ENCODE measurements at regions not wholly inside any gene's neighbourhood (a gene's known extent, or its start where the extent isn't known, plus 50 kb on each side); places are given as distances from the start of the nearest gene placed in this dataset.

DNA sequence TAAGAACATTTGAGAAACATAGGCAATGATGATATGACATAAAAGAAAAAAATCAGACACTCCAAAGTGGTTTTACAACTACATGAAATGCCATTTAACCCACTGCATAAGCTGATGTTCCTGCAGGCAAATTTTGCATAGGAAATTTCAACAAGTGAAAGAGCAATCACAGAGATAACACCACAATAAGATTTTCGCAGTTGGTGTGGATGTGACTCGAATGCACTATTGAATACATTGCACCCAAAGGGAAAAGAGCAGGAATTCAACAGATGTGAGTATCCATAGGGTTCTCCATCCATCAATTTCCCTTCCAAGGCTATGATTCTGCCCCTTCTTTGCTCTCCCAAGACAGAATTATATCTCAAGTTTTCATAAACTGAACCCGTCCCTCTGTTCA is 456.1 kb downstream of the RAP2B start:
- no peak overlapping the region for H3K27ac Mint-ChIP-seq
- H3K4me3 Mint-ChIP-seq = no peak overlapping the region
- TF ChIP-seq, protein P1, sequence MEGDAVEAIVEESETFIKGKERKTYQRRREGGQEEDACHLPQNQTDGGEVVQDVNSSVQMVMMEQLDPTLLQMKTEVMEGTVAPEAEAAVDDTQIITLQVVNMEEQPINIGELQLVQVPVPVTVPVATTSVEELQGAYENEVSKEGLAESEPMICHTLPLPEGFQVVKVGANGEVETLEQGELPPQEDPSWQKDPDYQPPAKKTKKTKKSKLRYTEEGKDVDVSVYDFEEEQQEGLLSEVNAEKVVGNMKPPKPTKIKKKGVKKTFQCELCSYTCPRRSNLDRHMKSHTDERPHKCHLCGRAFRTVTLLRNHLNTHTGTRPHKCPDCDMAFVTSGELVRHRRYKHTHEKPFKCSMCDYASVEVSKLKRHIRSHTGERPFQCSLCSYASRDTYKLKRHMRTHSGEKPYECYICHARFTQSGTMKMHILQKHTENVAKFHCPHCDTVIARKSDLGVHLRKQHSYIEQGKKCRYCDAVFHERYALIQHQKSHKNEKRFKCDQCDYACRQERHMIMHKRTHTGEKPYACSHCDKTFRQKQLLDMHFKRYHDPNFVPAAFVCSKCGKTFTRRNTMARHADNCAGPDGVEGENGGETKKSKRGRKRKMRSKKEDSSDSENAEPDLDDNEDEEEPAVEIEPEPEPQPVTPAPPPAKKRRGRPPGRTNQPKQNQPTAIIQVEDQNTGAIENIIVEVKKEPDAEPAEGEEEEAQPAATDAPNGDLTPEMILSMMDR (IDR thresholded peaks at IDR 0.05) = no peak
- H3K27me3 Mint-ChIP-seq = no peaks in the 10 kb centered on the region
- ChIA-PET CTCF (no interaction called here), POLR2A (no interaction called here)
- intact Hi-C loops (cut with micrococcal nuclease) = no loop called here
- peaks cover 2% of the 10 kb centered on the region for H3K9me3 Mint-ChIP-seq
- DNase-seq (no peak), ATAC-seq (ENCODE audit: low read depth) (no peak)
- H3K4me1 Mint-ChIP-seq = peaks cover 10% of the 10 kb centered on the region
- H3K36me3 Mint-ChIP-seq (ENCODE audit: low read depth) = no peaks in the 10 kb centered on the region

DNA sequence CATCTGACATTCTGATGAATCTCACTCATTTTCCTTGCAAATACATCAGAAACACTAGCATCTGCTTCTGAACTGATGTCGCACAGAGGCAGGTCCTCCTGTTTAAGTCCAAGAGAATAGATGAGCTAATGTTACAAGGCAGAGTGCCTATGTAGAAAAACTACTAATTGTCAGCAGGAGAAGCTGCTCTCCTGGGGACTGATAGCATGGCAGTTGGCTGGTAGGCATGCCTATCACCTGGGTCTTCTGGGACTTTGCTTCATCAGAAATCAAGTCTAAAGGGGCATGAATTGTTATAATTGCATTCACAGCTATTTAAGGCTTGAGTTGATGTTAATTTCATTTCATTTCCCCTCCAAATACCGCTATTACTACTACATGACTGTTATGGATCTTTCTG is 457.2 kb downstream of the RAP2B start:
- ChIA-PET POLR2A (no interaction called here), CTCF (no interaction called here)
- Mint-ChIP-seq H3K27me3 (no peaks in the 10 kb centered on the region), H3K4me3 (no peak overlapping the region), H3K9me3 (peaks cover 2% of the 10 kb centered on the region), H3K27ac (no peak overlapping the region), H3K36me3 (ENCODE audit: low read depth) (no peaks in the 10 kb centered on the region), H3K4me1 (peaks cover 10% of the 10 kb centered on the region)
- TF ChIP-seq, protein P1 (IDR thresholded peaks at IDR 0.05) = no peak
- DNase-seq = no peak
- intact Hi-C loops (cut with micrococcal nuclease) = no loop called here
- no peak for ATAC-seq (ENCODE audit: low read depth)

DNA sequence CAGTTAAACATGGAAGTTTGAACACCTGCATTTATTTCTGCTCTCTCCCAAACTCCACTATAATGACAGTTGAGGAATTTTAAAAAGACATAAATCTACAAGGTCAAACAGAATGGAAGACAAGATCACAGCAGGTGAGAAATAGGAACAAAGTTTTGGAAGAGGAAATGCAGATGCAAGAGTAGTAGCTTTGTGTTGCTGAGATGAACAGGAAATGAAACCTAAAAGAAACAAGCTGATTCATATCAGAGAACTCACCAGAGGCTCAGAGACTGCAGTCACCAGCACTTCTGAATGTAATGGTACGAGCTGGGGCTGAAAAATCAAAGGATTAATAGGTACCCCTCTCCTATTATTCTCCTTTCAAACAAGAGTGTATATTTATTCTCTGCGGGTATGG is 459.9 kb downstream of the RAP2B start:
- no peak overlapping the region for H3K4me3 Mint-ChIP-seq
- CTCF ChIA-PET = interaction anchor here (0.7 kb wide), 1 partner anchor 579 kb away, joined by 3 read pairs; no protein-coding TSS in a partner anchor
- peaks cover 10% of the 10 kb centered on the region for H3K4me1 Mint-ChIP-seq
- H3K9me3 Mint-ChIP-seq = peaks cover 2% of the 10 kb centered on the region
- no peaks in the 10 kb centered on the region for H3K27me3 Mint-ChIP-seq
- no peak for ATAC-seq (ENCODE audit: low read depth)
- no peak for DNase-seq
- H3K36me3 Mint-ChIP-seq (ENCODE audit: low read depth) = no peaks in the 10 kb centered on the region
- POLR2A ChIA-PET = no interaction called here
- H3K27ac Mint-ChIP-seq = no peak overlapping the region
- TF ChIP-seq, protein P1 (IDR thresholded peaks at IDR 0.05) = no peak
- intact Hi-C loops (cut with micrococcal nuclease) = no loop called here

DNA sequence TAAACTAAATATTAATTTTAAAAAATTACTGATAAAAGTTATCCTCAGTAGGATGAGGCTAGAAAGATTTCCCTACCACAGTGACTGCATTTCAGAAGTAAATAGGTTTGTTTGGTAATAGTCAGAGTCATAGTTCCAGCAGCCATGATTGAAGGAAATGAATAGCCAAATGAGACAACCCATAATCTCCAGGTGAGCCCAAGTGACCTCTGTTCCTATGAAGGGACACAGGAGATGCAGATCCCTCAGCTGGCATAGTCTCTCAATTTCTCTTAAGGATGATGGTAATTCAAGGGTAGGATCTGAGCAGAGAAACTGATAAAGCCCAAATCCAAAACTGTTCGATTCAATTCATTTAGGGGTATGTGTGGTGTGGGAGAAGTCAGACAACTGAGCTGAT is 461.8 kb downstream of the RAP2B start:
- Mint-ChIP-seq H3K27ac (no peak overlapping the region), H3K36me3 (ENCODE audit: low read depth) (no peaks in the 10 kb centered on the region), H3K9me3 (peaks cover 2% of the 10 kb centered on the region), H3K4me1 (peaks cover 10% of the 10 kb centered on the region), H3K4me3 (no peak overlapping the region), H3K27me3 (peaks cover 2% of the 10 kb centered on the region)
- ChIA-PET CTCF (no interaction called here), POLR2A (no interaction called here)
- DNase-seq (no peak), ATAC-seq (ENCODE audit: low read depth) (no peak)
- intact Hi-C loops (cut with micrococcal nuclease) = no loop called here
- TF ChIP-seq, protein P1 (IDR thresholded peaks at IDR 0.05) = no peak

DNA sequence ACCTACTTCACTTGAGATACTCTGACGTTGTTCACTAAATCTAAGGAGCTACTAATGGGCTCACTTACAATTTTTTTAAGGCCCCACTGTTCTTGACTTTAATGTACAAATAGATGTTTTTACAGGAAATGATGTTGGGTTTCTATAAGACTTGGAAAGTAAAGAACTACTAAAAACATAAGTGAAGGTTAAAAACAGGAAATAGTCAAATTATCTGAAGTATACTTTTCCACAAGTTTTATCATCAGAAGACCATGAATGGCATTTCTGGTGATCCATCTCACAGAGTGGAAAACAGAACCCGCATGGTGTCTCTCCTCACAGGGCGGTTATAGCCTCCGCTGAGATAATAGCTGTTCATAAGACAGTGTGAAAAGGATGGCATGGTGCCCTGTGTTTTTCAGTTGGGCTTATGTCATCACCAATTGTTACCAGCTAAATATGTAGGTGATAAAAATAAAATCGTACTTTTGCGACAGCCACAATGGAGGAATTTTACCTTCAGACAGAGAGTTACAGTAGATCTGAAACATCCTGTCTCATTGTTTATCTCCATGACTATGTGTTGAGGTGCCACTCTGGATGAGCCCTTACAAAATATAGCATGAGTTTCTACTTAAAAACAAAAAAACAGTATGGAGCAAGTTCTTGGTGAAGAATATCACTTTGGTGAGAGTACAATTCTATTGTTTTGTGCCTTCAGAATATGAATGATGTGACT is 462.4 kb downstream of the RAP2B start:
- no peak overlapping the region for H3K27ac Mint-ChIP-seq
- H3K4me1 Mint-ChIP-seq = peaks cover 10% of the 10 kb centered on the region
- ChIA-PET CTCF (no interaction called here), POLR2A (no interaction called here)
- H3K36me3 Mint-ChIP-seq (ENCODE audit: low read depth) = no peaks in the 10 kb centered on the region
- no peak overlapping the region for H3K4me3 Mint-ChIP-seq
- intact Hi-C loops (cut with micrococcal nuclease) = no loop called here
- peaks cover 2% of the 10 kb centered on the region for H3K27me3 Mint-ChIP-seq
- no peak for ATAC-seq (ENCODE audit: low read depth)
- no peak for DNase-seq
- TF ChIP-seq, protein P1 (IDR thresholded peaks at IDR 0.05) = no peak
- H3K9me3 Mint-ChIP-seq = peaks cover 2% of the 10 kb centered on the region
